Stimulated activated naive CD8-positive, alpha-beta T cell treated with anti-CD3 and anti-CD28 coated beads, Interleukin-15, Interleukin-2, amounts not matched to agents 100 U/mL and 50 U/mL, for 24 hours (primary cell): ENCODE measurements at regions not wholly inside any gene's neighbourhood (a gene's known extent, or its start where the extent isn't known, plus 50 kb on each side); places are given as distances from the start of the nearest gene placed in this dataset.

ENCODE experiments used
- ATAC-seq: fragments of 150-1000 bp; cut with Tn5 transposase; one replicate; pipeline ENCODE4 v1.10.0; 2021
- DNase-seq: peaks from one replicate; pipeline ENCODE4 v3.0.0; 2021

GRCh38 chr6:14031516-14031915 lies 86.1 kb upstream of the CD83 start:
- DNase-seq (no peak), ATAC-seq (no peak)

- DNase-seq (no peak), ATAC-seq (no peak)
Measured at GRCh38 chr6:14035071-14035847, 82.3 kb upstream of the CD83 start.

GRCh38 chr6:14035874-14036273 lies 81.7 kb upstream of the CD83 start:
- DNase-seq (no peak), ATAC-seq (no peak)

GRCh38 chr6:14036911-14037310 lies 80.7 kb upstream of the CD83 start:
- DNase-seq: no peak
- ATAC-seq: no peak

- DNase-seq (no peak), ATAC-seq (no peak)
Measured at GRCh38 chr6:14037402-14038277, 79.9 kb upstream of the CD83 start.

- DNase-seq (no peak), ATAC-seq (no peak)
Measured at GRCh38 chr6:14038467-14039437, 78.8 kb upstream of the CD83 start.

GRCh38 chr6:14040042-14040441 lies 77.5 kb upstream of the CD83 start:
- ATAC-seq (no peak), DNase-seq (no peak)

- DNase-seq (peak; percentile 43), ATAC-seq (peak; percentile 59)
Measured at GRCh38 chr6:14046476-14047068, 71.0 kb upstream of the CD83 start.

- ATAC-seq: no peak
Measured at GRCh38 chr6:14047151-14047740, 70.3 kb upstream of the CD83 start.

GRCh38 chr6:14048837-14049236 lies 68.7 kb upstream of the CD83 start:
- DNase-seq: no peak
- no peak for ATAC-seq

More at GRCh38 chr6:14047151-14047740, 70.3 kb upstream of the CD83 start:
- no peak for DNase-seq

- DNase-seq: no peak
- ATAC-seq: no peak
Measured at GRCh38 chr6:14051355-14051754, 66.2 kb upstream of the CD83 start.

GRCh38 chr6:14053811-14054210 lies 63.8 kb upstream of the CD83 start:
- no peak for DNase-seq
- no peak for ATAC-seq

GRCh38 chr6:14055541-14055940 lies 62.0 kb upstream of the CD83 start:
- no peak for ATAC-seq
- DNase-seq: no peak

GRCh38 chr6:14058029-14058695 lies 59.4 kb upstream of the CD83 start:
- no peak for ATAC-seq
- no peak for DNase-seq

GRCh38 chr6:14058735-14059134 lies 58.8 kb upstream of the CD83 start:
- ATAC-seq: no peak
- no peak for DNase-seq

- no peak for ATAC-seq
- no peak for DNase-seq
Measured at GRCh38 chr6:14059791-14060436, 57.7 kb upstream of the CD83 start.

- ATAC-seq: no peak
- no peak for DNase-seq
Measured at GRCh38 chr6:14060971-14061370, 56.6 kb upstream of the CD83 start.

- no peak for ATAC-seq
Measured at GRCh38 chr6:14061643-14062042, 55.9 kb upstream of the CD83 start.

GRCh38 chr6:14062345-14063029 lies 55.1 kb upstream of the CD83 start:
- no peak for ATAC-seq
- DNase-seq: no peak

More at GRCh38 chr6:14061643-14062042, 55.9 kb upstream of the CD83 start:
- no peak for DNase-seq

GRCh38 chr6:14063756-14064155 lies 53.8 kb upstream of the CD83 start:
- ATAC-seq (no peak), DNase-seq (no peak)
